ENCODE measurements at regions not wholly inside any gene's neighbourhood (a gene's known extent, or its start where the extent isn't known, plus 50 kb on each side); places are given as distances from the start of the nearest gene placed in this dataset.

GRCh38 chr20:51125780-51126179, 102.9 kb upstream of the KCNG1 start:
- intact Hi-C loops (cut with micrococcal nuclease) (no loop called here), in situ Hi-C loops (cut with MboI) (no loop called here)
- H3K4me1 ChIP-seq (replicated peaks in 1 of 2; ENCODE audit: control insufficient read depth in 2 of 2, insufficient read depth in 2 of 2, low read length in 2 of 2): no peaks in the 10 kb centered on the region
- H3K4me3 ChIP-seq: no peak overlapping the region
- H3K27me3 ChIP-seq (ENCODE audit: control insufficient read depth in 2 of 2, insufficient read depth in 2 of 2, low read length in 2 of 2): peaks cover 21 to 51% of the 10 kb centered on the region in 2 experiments; a peak in 4 of 5 replicates
- no peaks in the 10 kb centered on the region for H3K9me3 ChIP-seq (replicated peaks; ENCODE audit: control insufficient read depth, insufficient read depth, low read depth, low read length)
- H3K4me2 ChIP-seq (ENCODE audit: insufficient read depth, low read length): no peak overlapping the region
- 0% methylated on average over 4 of the region's 4 CpGs for WGBS (ENCODE audit: insufficient coverage, low coverage, missing lambda C conversion rate)
- H3K36me3 ChIP-seq (ENCODE audit: control insufficient read depth, insufficient read depth, low read length): no peaks in the 10 kb centered on the region
- H4K20me1 ChIP-seq (replicated peaks; ENCODE audit: control insufficient read depth, insufficient read depth, low read length): no peaks in the 10 kb centered on the region; the same call in 1 of the 2 replicates
- H3K79me2 ChIP-seq (ENCODE audit: control insufficient read depth, insufficient read depth, low read length): no peaks in the 10 kb centered on the region
- ChIA-PET POLR2A (interaction anchor here (0.5 to 0.6 kb wide), 2 partner anchors 12 to 13 kb away, joined by 3 to 4 read pairs; no protein-coding TSS in a partner anchor), CTCF (ENCODE audit: low intra/inter-chr PET ratio) (no interaction called here)
- no peak overlapping the region for H2AFZ ChIP-seq (ENCODE audit: low read depth, low read length)
- ATAC-seq (no peak), DNase-seq (ENCODE audit: extremely low read depth in 1 of 4, low spot score in 3 of 4) (no peak), FAIRE-seq (no peak)
- no peak overlapping the region for H3K27ac ChIP-seq (ENCODE audit: extremely low read depth, low read depth, low read length)
- H3K9me1 ChIP-seq (ENCODE audit: control insufficient read depth, insufficient read depth, low read length): no peaks in the 10 kb centered on the region
- no peak for TF ChIP-seq MTA1 (IDR thresholded peaks at IDR 0.05; ENCODE audit: borderline replicate concordance)
- TF ChIP-seq ZNF12 (CRISPR knock-in tag; IDR thresholded peaks at IDR 0.05): no peak
- TF ChIP-seq ZNF274 (IDR thresholded peaks at IDR 0.05; ENCODE audit: borderline replicate concordance, low read depth, low read length): no peak
- TF ChIP-seq ZNF280B (CRISPR knock-in tag; IDR thresholded peaks at IDR 0.05): no peak
- TF ChIP-seq BCOR (IDR thresholded peaks at IDR 0.05): no peak
- no peak for TF ChIP-seq NFE2L1 (tag; IDR thresholded peaks at IDR 0.05; ENCODE audit: borderline replicate concordance, low read depth)
- TF ChIP-seq ZNF407 (IDR thresholded peaks at IDR 0.05; ENCODE audit: low read depth): no peak
- TF ChIP-seq KLF13 (tag; IDR thresholded peaks at IDR 0.05; ENCODE audit: borderline replicate concordance, low read depth): no peak
- no peak for TF ChIP-seq ZNF76 (CRISPR knock-in tag; IDR thresholded peaks at IDR 0.05; ENCODE audit: borderline replicate concordance)
- TF ChIP-seq GATAD2B (IDR thresholded peaks at IDR 0.05; ENCODE audit: borderline replicate concordance): no peak
- no peak for TF ChIP-seq XRCC3 (IDR thresholded peaks at IDR 0.05)
- TF ChIP-seq FIP1L1 (IDR thresholded peaks at IDR 0.05; ENCODE audit: low read depth, low read length, poor library complexity, severe bottlenecking): no peak
- no peak for TF ChIP-seq NR2F6 (CRISPR knock-in tag; IDR thresholded peaks at IDR 0.05)
- TF ChIP-seq SP1 (CRISPR knock-in tag; IDR thresholded peaks at IDR 0.05): no peak
- no peak for TF ChIP-seq SIX5 (IDR thresholded peaks at IDR 0.05; ENCODE audit: borderline replicate concordance in 1 of 2, insufficient read depth in 1 of 2, low read depth in 1 of 2, low read length in 2 of 2)
- BruUV-seq (replicated peaks): no TSS peak
- no peak overlapping the region for H3K9ac ChIP-seq (ENCODE audit: insufficient read depth in 1 of 2, low read depth in 2 of 2, low read length in 2 of 2)

Data from K562 (cell line).